Sigmoid colon (tissue), 4 donors: ENCODE measurements at regions not wholly inside any gene's neighbourhood (a gene's known extent, or its start where the extent isn't known, plus 50 kb on each side); places are given as distances from the start of the nearest gene placed in this dataset.

Experiments used
- CTCF ChIP-seq, 4 experiments: fragments of 450-650 bp in 3 of 4; fragments of 200-600 bp in 1 of 4; IDR thresholded peaks; one replicate each; pipeline ENCODE4 v1.5.1; 2016 to 2019; ENCODE audit warnings: antibody characterized with exemption in 4 of 4, mild to moderate bottlenecking in 3 of 4, moderate library complexity in 2 of 4
- EP300 ChIP-seq, 4 donors: sonication (generic); formaldehyde crosslinking; IDR thresholded peaks; one replicate each; pipeline ENCODE4 v1.6.1; 2017; ENCODE audit warnings: antibody characterized with exemption in 4 of 4
- POLR2A ChIP-seq, 2 donors: fragments of 450-650 bp; IDR thresholded peaks; one replicate each; pipeline ENCODE4 v1.6.1; 2016; ENCODE audit warnings: antibody characterized with exemption in 2 of 2, mild to moderate bottlenecking in 2 of 2, moderate library complexity in 2 of 2
- POLR2AphosphoS5 ChIP-seq, 4 donors: sonication (generic); formaldehyde crosslinking; IDR thresholded peaks; one replicate each; pipeline ENCODE4 v1.6.1; 2017; ENCODE audit warnings: antibody characterized with exemption in 4 of 4

GRCh38 chr1:87688136-87688535 is 359.5 kb downstream of the LMO4 start:
- TF ChIP-seq POLR2AphosphoS5 (IDR thresholded peaks at IDR 0.05) = no peak
- no peak for TF ChIP-seq CTCF (IDR thresholded peaks at IDR 0.05)
- TF ChIP-seq POLR2A (IDR thresholded peaks at IDR 0.05) = no peak
- TF ChIP-seq EP300 (IDR thresholded peaks at IDR 0.05) = no peak
